H9 (cell line): ENCODE measurements at regions not wholly inside any gene's neighbourhood (a gene's known extent, or its start where the extent isn't known, plus 50 kb on each side); places are given as distances from the start of the nearest gene placed in this dataset.

Source experiments
- DNase-seq: peaks from one replicate; pipeline ENCODE4 v3.0.0-alpha.2; 2017
- H2AFZ ChIP-seq: one replicate; pipeline ENCODE4 v1.6.1; 2013; ENCODE audit warnings: mild to moderate bottlenecking, low read length, control low read depth, moderate library complexity
- H2AK5ac ChIP-seq: 2 replicates; pipeline ENCODE4 v1.6.1; 2013; ENCODE audit warnings: low read length, control low read depth, mixed read lengths; ENCODE audit not compliant: insufficient read length
- H2BK120ac ChIP-seq: one replicate; pipeline ENCODE4 v1.6.1; 2013; ENCODE audit warnings: low read depth, mild to moderate bottlenecking, low read length, control low read depth, inconsistent platforms; ENCODE audit not compliant: poor library complexity, severe bottlenecking
- H2BK12ac ChIP-seq: 2 replicates; pipeline ENCODE4 v1.6.1; 2013; ENCODE audit warnings: low read length, control low read depth, mixed read lengths, low read depth; ENCODE audit not compliant: insufficient read length
- H2BK15ac ChIP-seq: 2 replicates; pipeline ENCODE4 v1.6.1; 2013; ENCODE audit warnings: low read depth, low read length, control low read depth
- H2BK20ac ChIP-seq: one replicate; pipeline ENCODE4 v1.6.1; 2013; ENCODE audit warnings: low read depth, mild to moderate bottlenecking, low read length, control low read depth, inconsistent platforms; ENCODE audit not compliant: poor library complexity, severe bottlenecking
- H2BK5ac ChIP-seq: 2 replicates; pipeline ENCODE4 v1.6.1; 2013; ENCODE audit warnings: low read length, control low read depth, mixed read lengths; ENCODE audit not compliant: insufficient read length
- H3K14ac ChIP-seq: 2 replicates; pipeline ENCODE4 v1.6.1; 2013; ENCODE audit warnings: low read length, control low read depth; ENCODE audit not compliant: insufficient read depth
- H3K18ac ChIP-seq: 2 replicates; pipeline ENCODE4 v1.6.1; 2013; ENCODE audit warnings: low read depth, mild to moderate bottlenecking, mixed read lengths, low read length, control low read depth; ENCODE audit not compliant: insufficient read length
- H3K23ac ChIP-seq: 2 replicates; pipeline ENCODE4 v1.6.1; 2013; ENCODE audit warnings: low read length, control low read depth, mixed read lengths, low read depth; ENCODE audit not compliant: insufficient read length
- H3K23me2 ChIP-seq: 2 replicates; pipeline ENCODE4 v1.6.1; 2013; ENCODE audit warnings: low read depth, mild to moderate bottlenecking, mixed read lengths, low read length, control low read depth; ENCODE audit not compliant: insufficient read length, poor library complexity, severe bottlenecking
- H3K27ac ChIP-seq: 2 replicates; pipeline ENCODE4 v1.5.1; 2013; ENCODE audit warnings: low read length, control low read depth, mixed read lengths, low read depth; ENCODE audit not compliant: insufficient read length
- H3K27me3 ChIP-seq: 2 replicates; pipeline ENCODE4 v1.6.1; 2013; ENCODE audit warnings: low read length, control low read depth, inconsistent platforms; ENCODE audit not compliant: insufficient read depth
- H3K4ac ChIP-seq: 2 replicates; pipeline ENCODE4 v1.6.1; 2013; ENCODE audit warnings: low read depth, mild to moderate bottlenecking, control low read depth, inconsistent platforms, low read length, moderate library complexity
- H3K4me1 ChIP-seq: 2 replicates; pipeline ENCODE4 v1.6.1; 2013; ENCODE audit warnings: low read length, control low read depth, inconsistent platforms; ENCODE audit not compliant: insufficient read depth
- H3K4me2 ChIP-seq: 2 replicates; pipeline ENCODE4 v1.6.1; 2013; ENCODE audit warnings: low read length, control low read depth, mixed read lengths; ENCODE audit not compliant: insufficient read length, insufficient read depth
- H3K56ac ChIP-seq: 2 replicates; pipeline ENCODE4 v1.6.1; 2013; ENCODE audit warnings: low read depth, mild to moderate bottlenecking, mixed read lengths, low read length, control low read depth; ENCODE audit not compliant: insufficient read length
- H3K79me1 ChIP-seq: 2 replicates; pipeline ENCODE4 v1.6.1; 2013; ENCODE audit warnings: low read depth, mild to moderate bottlenecking, moderate library complexity, low read length, control low read depth, inconsistent platforms; ENCODE audit not compliant: insufficient read depth, poor library complexity, severe bottlenecking
- H3K79me2 ChIP-seq: 2 replicates; pipeline ENCODE4 v1.6.1; 2013; ENCODE audit warnings: low read length, control low read depth, inconsistent platforms; ENCODE audit not compliant: insufficient read depth
- H3K9ac ChIP-seq: 2 replicates; pipeline ENCODE4 v1.6.1; 2013; ENCODE audit warnings: low read length, control low read depth, mixed read lengths; ENCODE audit not compliant: insufficient read length; ENCODE audit errors: extremely low read depth
- H3K9me3 ChIP-seq: one replicate; pipeline ENCODE4 v1.6.1; 2013; ENCODE audit warnings: low read depth, low read length, inconsistent platforms; ENCODE audit not compliant: control insufficient read depth
- H3T11ph ChIP-seq: one replicate; pipeline ENCODE4 v1.6.1; 2013; ENCODE audit warnings: mild to moderate bottlenecking, low read length, control low read depth, inconsistent platforms
- H4K20me1 ChIP-seq: one replicate; pipeline ENCODE4 v1.6.1; 2013; ENCODE audit not compliant: control insufficient read depth, insufficient read length, insufficient read depth
- H4K5ac ChIP-seq: 2 replicates; pipeline ENCODE4 v1.6.1; 2013; ENCODE audit warnings: low read depth, mild to moderate bottlenecking, mixed read lengths, low read length, control low read depth; ENCODE audit not compliant: insufficient read length
- H4K8ac ChIP-seq: replicated peaks from 2 replicates; pipeline ENCODE4 v1.6.1; 2013; ENCODE audit warnings: low read length, control low read depth, mixed read lengths, low read depth; ENCODE audit not compliant: insufficient read length
- H4K91ac ChIP-seq: 2 replicates; pipeline ENCODE4 v1.6.1; 2013; ENCODE audit warnings: low read depth, mild to moderate bottlenecking, moderate library complexity, mixed read lengths, low read length, control low read depth; ENCODE audit not compliant: insufficient read length
- H3K27ac Mint-ChIP-seq, 3 experiments: 2 replicates in 2 of 3; 3 replicates in 1 of 3; pipeline ENCODE4 v1.8.0; 2020 to 2021; ENCODE audit warnings: mixed read lengths in 3 of 3, mild to moderate bottlenecking in 1 of 3, moderate library complexity in 1 of 3
- H3K27me3 Mint-ChIP-seq: 2 replicates; pipeline ENCODE4 v1.8.0; 2021; ENCODE audit warnings: low read depth, mild to moderate bottlenecking, moderate library complexity, mixed read lengths
- H3K36me3 Mint-ChIP-seq, 3 experiments: 2 replicates in 2 of 3; 3 replicates in 1 of 3; pipeline ENCODE4 v1.8.0; 2020 to 2021; ENCODE audit warnings: low read depth in 3 of 3, mixed read lengths in 3 of 3; ENCODE audit not compliant: insufficient read depth in 1 of 3
- H3K4me1 Mint-ChIP-seq, 2 experiments: 2 replicates each; pipeline ENCODE4 v1.8.0; 2020; ENCODE audit warnings: mixed read lengths in 2 of 2
- H3K4me3 Mint-ChIP-seq, 2 experiments: 2 replicates in 1 of 2; 3 replicates in 1 of 2; pipeline ENCODE4 v1.8.0; 2020 to 2021; ENCODE audit warnings: mild to moderate bottlenecking in 2 of 2, mixed read lengths in 2 of 2, moderate library complexity in 1 of 2
- H3K9me3 Mint-ChIP-seq, 2 experiments: 2 replicates in 1 of 2; 3 replicates in 1 of 2; pipeline ENCODE4 v1.8.0; 2020; ENCODE audit warnings: mild to moderate bottlenecking in 2 of 2, mixed read lengths in 2 of 2, moderate library complexity in 1 of 2
- CTCF ChIP-seq: fragments of 200-600 bp; sonication (generic); conservative IDR thresholded peaks from 3 replicates; pipeline ENCODE4 v1.8.0; 2021; ENCODE audit warnings: antibody characterized with exemption, mild to moderate bottlenecking
- WGBS: extraction: QIAGEN DNeasy Blood & Tissue Kit; methylation state at CpG from one replicate; pipeline ENCODE4 v1.1.7; 2013; ENCODE audit warnings: missing lambda C conversion rate, low lambda C conversion rate, mixed read lengths; ENCODE audit not compliant: insufficient read length; ENCODE audit errors: extremely low coverage; 5-methylcytosine and 5-hydroxymethylcytosine counted together

GRCh38 chr5:24850926-24851486 is 206.2 kb upstream of the CDH10 start:
- Histone ChIP-seq H3K14ac (no peak overlapping the region), H3K4me2 (no peak overlapping the region), H3K9me3 (no peaks in the 10 kb centered on the region), H2AFZ (no peak overlapping the region), H2BK5ac (no peak overlapping the region), H3K23me2 (no peaks in the 10 kb centered on the region), H3K23ac (no peak overlapping the region), H4K5ac (no peak overlapping the region), H3K18ac (no peak overlapping the region), H2BK15ac (no peak overlapping the region), H2BK12ac (no peak overlapping the region), H3K27me3 (no peaks in the 10 kb centered on the region), H2BK120ac (peak overlapping the region; percentile 72), H2AK5ac (no peak overlapping the region), H3K56ac (no peak overlapping the region), H3K9ac (no peak overlapping the region), H3K27ac (no peak overlapping the region), H4K20me1 (no peaks in the 10 kb centered on the region), H2BK20ac (no peak overlapping the region), H3K4me1 (peaks cover 7% of the 10 kb centered on the region), H3T11ph (no peak overlapping the region), H3K79me2 (no peaks in the 10 kb centered on the region), H3K79me1 (no peaks in the 10 kb centered on the region), H4K91ac (no peak overlapping the region), H4K8ac (no peak overlapping the region), H3K4ac (no peak overlapping the region)
- H3K27me3 Mint-ChIP-seq, result no peaks in the 10 kb centered on the region
- no peak overlapping the region for H3K27ac Mint-ChIP-seq
- H3K36me3 Mint-ChIP-seq, result peaks cover 0 to 8% (median 0%) of the 10 kb centered on the region in 3 experiments; a peak in 3 of 7 replicates
- peaks cover 13 to 20% of the 10 kb centered on the region in 2 experiments for H3K4me1 Mint-ChIP-seq
- no CpG with 5 or more reads among the region's 5 CpGs for WGBS
- TF ChIP-seq CTCF, result no peak
- no peak for DNase-seq
- 0 out of 5 replicates have a peak, but pooled peaks cover 0 to 4% of the 10 kb centered on the region in 2 experiments for H3K9me3 Mint-ChIP-seq
- H3K4me3 Mint-ChIP-seq, result no peak overlapping the region
